ENCODE measurements at regions not wholly inside any gene's neighbourhood (a gene's known extent, or its start where the extent isn't known, plus 50 kb on each side); places are given as distances from the start of the nearest gene placed in this dataset.
A peak's percentile ranks its signal among the peaks of the same experiment; 100 is the strongest.

DNA sequence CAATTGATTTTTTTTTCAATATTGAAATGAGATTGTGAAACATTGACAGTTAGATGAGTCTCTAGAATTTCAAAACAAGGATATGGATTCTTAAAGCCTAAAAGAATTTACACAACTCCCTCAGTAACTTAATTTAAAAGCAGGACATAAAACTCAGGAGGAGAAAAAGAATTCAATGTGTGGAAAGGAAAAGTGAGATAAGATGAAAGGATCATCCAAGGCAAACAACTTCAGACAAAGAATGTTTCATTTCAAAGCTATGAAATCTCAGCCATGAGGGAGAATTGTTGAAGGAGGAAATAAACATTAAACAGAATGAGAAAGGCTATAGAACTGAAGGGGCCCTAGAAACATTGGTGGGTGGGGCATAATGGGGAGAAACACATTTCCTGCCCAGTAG is 191.7 kb upstream of the NOX3 start:
- TF ChIP-seq ISL1 (CRISPR knock-in tag; IDR thresholded peaks at IDR 0.05): peak; percentile 55
- TF ChIP-seq, protein P1, sequence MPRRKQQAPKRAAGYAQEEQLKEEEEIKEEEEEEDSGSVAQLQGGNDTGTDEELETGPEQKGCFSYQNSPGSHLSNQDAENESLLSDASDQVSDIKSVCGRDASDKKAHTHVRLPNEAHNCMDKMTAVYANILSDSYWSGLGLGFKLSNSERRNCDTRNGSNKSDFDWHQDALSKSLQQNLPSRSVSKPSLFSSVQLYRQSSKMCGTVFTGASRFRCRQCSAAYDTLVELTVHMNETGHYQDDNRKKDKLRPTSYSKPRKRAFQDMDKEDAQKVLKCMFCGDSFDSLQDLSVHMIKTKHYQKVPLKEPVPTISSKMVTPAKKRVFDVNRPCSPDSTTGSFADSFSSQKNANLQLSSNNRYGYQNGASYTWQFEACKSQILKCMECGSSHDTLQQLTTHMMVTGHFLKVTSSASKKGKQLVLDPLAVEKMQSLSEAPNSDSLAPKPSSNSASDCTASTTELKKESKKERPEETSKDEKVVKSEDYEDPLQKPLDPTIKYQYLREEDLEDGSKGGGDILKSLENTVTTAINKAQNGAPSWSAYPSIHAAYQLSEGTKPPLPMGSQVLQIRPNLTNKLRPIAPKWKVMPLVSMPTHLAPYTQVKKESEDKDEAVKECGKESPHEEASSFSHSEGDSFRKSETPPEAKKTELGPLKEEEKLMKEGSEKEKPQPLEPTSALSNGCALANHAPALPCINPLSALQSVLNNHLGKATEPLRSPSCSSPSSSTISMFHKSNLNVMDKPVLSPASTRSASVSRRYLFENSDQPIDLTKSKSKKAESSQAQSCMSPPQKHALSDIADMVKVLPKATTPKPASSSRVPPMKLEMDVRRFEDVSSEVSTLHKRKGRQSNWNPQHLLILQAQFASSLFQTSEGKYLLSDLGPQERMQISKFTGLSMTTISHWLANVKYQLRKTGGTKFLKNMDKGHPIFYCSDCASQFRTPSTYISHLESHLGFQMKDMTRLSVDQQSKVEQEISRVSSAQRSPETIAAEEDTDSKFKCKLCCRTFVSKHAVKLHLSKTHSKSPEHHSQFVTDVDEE (CRISPR knock-in tag; IDR thresholded peaks at IDR 0.05): no peak
- no peak for ATAC-seq

GRCh38 chr6:155646443-155646842 is 190.8 kb upstream of the NOX3 start:
- no peak for TF ChIP-seq ZNF565 (CRISPR knock-in tag; conservative IDR thresholded peaks at IDR 0.05; ENCODE audit: low read depth)
- no peak for TF ChIP-seq CREB5 (CRISPR knock-in tag; IDR thresholded peaks at IDR 0.05; ENCODE audit: low read depth)
- TF ChIP-seq, protein P2, sequence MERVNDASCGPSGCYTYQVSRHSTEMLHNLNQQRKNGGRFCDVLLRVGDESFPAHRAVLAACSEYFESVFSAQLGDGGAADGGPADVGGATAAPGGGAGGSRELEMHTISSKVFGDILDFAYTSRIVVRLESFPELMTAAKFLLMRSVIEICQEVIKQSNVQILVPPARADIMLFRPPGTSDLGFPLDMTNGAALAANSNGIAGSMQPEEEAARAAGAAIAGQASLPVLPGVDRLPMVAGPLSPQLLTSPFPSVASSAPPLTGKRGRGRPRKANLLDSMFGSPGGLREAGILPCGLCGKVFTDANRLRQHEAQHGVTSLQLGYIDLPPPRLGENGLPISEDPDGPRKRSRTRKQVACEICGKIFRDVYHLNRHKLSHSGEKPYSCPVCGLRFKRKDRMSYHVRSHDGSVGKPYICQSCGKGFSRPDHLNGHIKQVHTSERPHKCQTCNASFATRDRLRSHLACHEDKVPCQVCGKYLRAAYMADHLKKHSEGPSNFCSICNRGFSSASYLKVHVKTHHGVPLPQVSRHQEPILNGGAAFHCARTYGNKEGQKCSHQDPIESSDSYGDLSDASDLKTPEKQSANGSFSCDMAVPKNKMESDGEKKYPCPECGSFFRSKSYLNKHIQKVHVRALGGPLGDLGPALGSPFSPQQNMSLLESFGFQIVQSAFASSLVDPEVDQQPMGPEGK (CRISPR knock-in tag; IDR thresholded peaks at IDR 0.05; ENCODE audit: borderline replicate concordance): no peak
- TF ChIP-seq BACH2 (CRISPR knock-in tag; IDR thresholded peaks at IDR 0.05; ENCODE audit: borderline replicate concordance): no peak
- no peak for TF ChIP-seq TOX (CRISPR knock-in tag; IDR thresholded peaks at IDR 0.05; ENCODE audit: borderline replicate concordance)
- no peak for TF ChIP-seq ZNF8 (CRISPR knock-in tag; IDR thresholded peaks at IDR 0.05)
- TF ChIP-seq ZFP30 (CRISPR knock-in tag; IDR thresholded peaks at IDR 0.05): no peak
- no peak for TF ChIP-seq ESRRG (CRISPR knock-in tag; IDR thresholded peaks at IDR 0.05)
- TF ChIP-seq TCF4 (CRISPR knock-in tag; IDR thresholded peaks at IDR 0.05; ENCODE audit: borderline replicate concordance): no peak
- ATAC-seq: no peak

- ATAC-seq: no peak
- TF ChIP-seq ZFP3 (CRISPR knock-in tag; IDR thresholded peaks at IDR 0.05) (no peak), ZFP30 (CRISPR knock-in tag; IDR thresholded peaks at IDR 0.05) (no peak), CSDC2 (CRISPR knock-in tag; IDR thresholded peaks at IDR 0.05) (no peak), ZNF8 (CRISPR knock-in tag; IDR thresholded peaks at IDR 0.05) (no peak)
These were observed 189.7 kb upstream of the NOX3 start for GRCh38 chr6:155645325-155645724.

- ATAC-seq: no peak
- TF ChIP-seq POU6F1 (CRISPR knock-in tag; IDR thresholded peaks at IDR 0.05; ENCODE audit: borderline replicate concordance, low read depth): no peak
- TF ChIP-seq ZNF70 (CRISPR knock-in tag; IDR thresholded peaks at IDR 0.05): no peak
- TF ChIP-seq, protein P2 (CRISPR knock-in tag; IDR thresholded peaks at IDR 0.05; ENCODE audit: borderline replicate concordance): no peak
- no peak for TF ChIP-seq ZNF8 (CRISPR knock-in tag; IDR thresholded peaks at IDR 0.05)
- no peak for TF ChIP-seq TOX (CRISPR knock-in tag; IDR thresholded peaks at IDR 0.05; ENCODE audit: borderline replicate concordance)
- TF ChIP-seq GLIS3 (CRISPR knock-in tag; IDR thresholded peaks at IDR 0.05): no peak
- TF ChIP-seq ISL1 (CRISPR knock-in tag; IDR thresholded peaks at IDR 0.05): no peak
- no peak for TF ChIP-seq ZFP3 (CRISPR knock-in tag; IDR thresholded peaks at IDR 0.05)
- no peak for TF ChIP-seq ZFP30 (CRISPR knock-in tag; IDR thresholded peaks at IDR 0.05)
- TF ChIP-seq SNAI2 (CRISPR knock-in tag; IDR thresholded peaks at IDR 0.05): no peak
- no peak for TF ChIP-seq CSRNP3 (CRISPR knock-in tag; IDR thresholded peaks at IDR 0.05)
- no peak for TF ChIP-seq ZC3H10 (CRISPR knock-in tag; IDR thresholded peaks at IDR 0.05)
- no peak for TF ChIP-seq TCF4 (CRISPR knock-in tag; IDR thresholded peaks at IDR 0.05; ENCODE audit: borderline replicate concordance)
- TF ChIP-seq, protein P1 (CRISPR knock-in tag; IDR thresholded peaks at IDR 0.05): no peak
- TF ChIP-seq BACH2 (CRISPR knock-in tag; IDR thresholded peaks at IDR 0.05; ENCODE audit: borderline replicate concordance): no peak
- TF ChIP-seq CSDC2 (CRISPR knock-in tag; IDR thresholded peaks at IDR 0.05): no peak
- TF ChIP-seq ZNF565 (CRISPR knock-in tag; conservative IDR thresholded peaks at IDR 0.05; ENCODE audit: low read depth): no peak
These were observed 186.0 kb upstream of the NOX3 start for GRCh38 chr6:155641603-155642002.
